ENCODE measurements at regions not wholly inside any gene's neighbourhood (a gene's known extent, or its start where the extent isn't known, plus 50 kb on each side); places are given as distances from the start of the nearest gene placed in this dataset.

GRCh38 chr10:123551259-123551658 is 114.9 kb upstream of the GPR26 start:
- no peak overlapping the region for H3K9ac ChIP-seq (ENCODE audit: low read length)
- peaks cover 0 to 50% of the 10 kb centered on the region in 2 experiments for H3K27me3 ChIP-seq (ENCODE audit: control insufficient read depth in 1 of 2, insufficient read depth in 1 of 2, low read length in 2 of 2)
- no peak overlapping the region for H3K4me2 ChIP-seq (ENCODE audit: low read length, poor library complexity, severe bottlenecking)
- H3K18ac ChIP-seq (ENCODE audit: low read depth in 1 of 2, low read length in 2 of 2): no peak overlapping the region
- no peak overlapping the region for H2AFZ ChIP-seq (ENCODE audit: low read depth, low read length)
- 75% methylated on average over 7 of the region's 7 CpGs for WGBS
- no peak overlapping the region for H4K91ac ChIP-seq (ENCODE audit: low read length)
- no peak overlapping the region for H3K14ac ChIP-seq (ENCODE audit: low read length in 2 of 2)
- H4K8ac ChIP-seq (ENCODE audit: low read length): no peak overlapping the region
- H2AK5ac ChIP-seq (ENCODE audit: low read length, severe bottlenecking): no peak overlapping the region
- H3K36me3 ChIP-seq (ENCODE audit: control insufficient read depth in 1 of 2, insufficient read depth in 2 of 2, low read depth in 1 of 2, low read length in 2 of 2): no peaks in the 10 kb centered on the region
- no peak overlapping the region for H2BK12ac ChIP-seq (ENCODE audit: low read length in 2 of 2)
- no peaks in the 10 kb centered on the region for H3K79me1 ChIP-seq (replicated peaks; ENCODE audit: low read length, poor library complexity, severe bottlenecking)
- DNase-seq: no peak
- H3K27ac ChIP-seq (ENCODE audit: low read length, poor library complexity, severe bottlenecking): no peak overlapping the region
- H2BK120ac ChIP-seq (ENCODE audit: low read depth, low read length): no peak overlapping the region
- no peak overlapping the region for H2BK5ac ChIP-seq (ENCODE audit: low read depth, low read length, poor library complexity, severe bottlenecking)
- H3K23ac ChIP-seq (ENCODE audit: low read length in 2 of 2): no peak overlapping the region
- no peak overlapping the region for H2BK15ac ChIP-seq (ENCODE audit: low read depth, poor library complexity, severe bottlenecking)
- H3K9me3 ChIP-seq (ENCODE audit: control insufficient read depth, low read length): no peaks in the 10 kb centered on the region
- H3K4ac ChIP-seq (ENCODE audit: low read depth in 1 of 2, low read length in 2 of 2): no peak overlapping the region
- no peak overlapping the region for H3K4me3 ChIP-seq (ENCODE audit: insufficient read depth in 1 of 2, low read depth in 1 of 2, low read length in 2 of 2)
- H3K4me1 ChIP-seq (ENCODE audit: control insufficient read depth, insufficient read depth, low read depth, low read length): no peaks in the 10 kb centered on the region

- no peak overlapping the region for H2BK120ac ChIP-seq (ENCODE audit: low read depth, low read length)
- WGBS: 80% methylated on average over 10 of the region's 11 CpGs
Observed at GRCh38 chr10:123552760-123553554, 113.2 kb upstream of the GPR26 start.

GRCh38 chr10:123553810-123554430 is 112.2 kb upstream of the GPR26 start:
- H2AK5ac ChIP-seq (ENCODE audit: low read length, severe bottlenecking): no peak overlapping the region
- H3K79me1 ChIP-seq (replicated peaks; ENCODE audit: low read length, poor library complexity, severe bottlenecking): no peaks in the 10 kb centered on the region
- no peaks in the 10 kb centered on the region for H3K4me1 ChIP-seq (ENCODE audit: control insufficient read depth, insufficient read depth, low read depth, low read length)
- no peak overlapping the region for H3K4ac ChIP-seq (ENCODE audit: low read depth in 1 of 2, low read length in 2 of 2)
- H3K36me3 ChIP-seq (ENCODE audit: control insufficient read depth in 1 of 2, insufficient read depth in 2 of 2, low read depth in 1 of 2, low read length in 2 of 2): no peaks in the 10 kb centered on the region
- H2BK12ac ChIP-seq (ENCODE audit: low read length in 2 of 2): no peak overlapping the region
- WGBS: 82% methylated on average over 10 of the region's 10 CpGs
- H3K27ac ChIP-seq (ENCODE audit: low read length, poor library complexity, severe bottlenecking): no peak overlapping the region
- no peak overlapping the region for H3K4me2 ChIP-seq (ENCODE audit: low read length, poor library complexity, severe bottlenecking)
- H3K14ac ChIP-seq (ENCODE audit: low read length in 2 of 2): no peak overlapping the region
- no peak overlapping the region for H4K91ac ChIP-seq (ENCODE audit: low read length)
- no peak overlapping the region for H2BK120ac ChIP-seq (ENCODE audit: low read depth, low read length)
- H3K9me3 ChIP-seq (ENCODE audit: control insufficient read depth, low read length): no peaks in the 10 kb centered on the region
- no peak overlapping the region for H4K8ac ChIP-seq (ENCODE audit: low read length)
- DNase-seq: no peak
- H2BK5ac ChIP-seq (ENCODE audit: low read depth, low read length, poor library complexity, severe bottlenecking): no peak overlapping the region
- H3K18ac ChIP-seq (ENCODE audit: low read depth in 1 of 2, low read length in 2 of 2): no peak overlapping the region
- H3K23ac ChIP-seq (ENCODE audit: low read length in 2 of 2): no peak overlapping the region
- no peak overlapping the region for H2AFZ ChIP-seq (ENCODE audit: low read depth, low read length)
- no peak overlapping the region for H3K9ac ChIP-seq (ENCODE audit: low read length)
- H3K4me3 ChIP-seq (ENCODE audit: insufficient read depth in 1 of 2, low read depth in 1 of 2, low read length in 2 of 2): no peak overlapping the region
- H3K27me3 ChIP-seq (ENCODE audit: control insufficient read depth in 1 of 2, insufficient read depth in 1 of 2, low read length in 2 of 2): peaks cover 0 to 55% of the 10 kb centered on the region in 2 experiments
- H2BK15ac ChIP-seq (ENCODE audit: low read depth, poor library complexity, severe bottlenecking): no peak overlapping the region

More at GRCh38 chr10:123552760-123553554, 113.2 kb upstream of the GPR26 start:
- Histone ChIP-seq H4K91ac (ENCODE audit: low read length) (no peak overlapping the region), H3K9ac (ENCODE audit: low read length) (no peak overlapping the region), H3K23ac (ENCODE audit: low read length in 2 of 2) (no peak overlapping the region), H2BK15ac (ENCODE audit: low read depth, poor library complexity, severe bottlenecking) (no peak overlapping the region), H3K14ac (ENCODE audit: low read length in 2 of 2) (no peak overlapping the region), H3K27ac (ENCODE audit: low read length, poor library complexity, severe bottlenecking) (no peak overlapping the region), H3K4me3 (ENCODE audit: insufficient read depth in 1 of 2, low read depth in 1 of 2, low read length in 2 of 2) (no peak overlapping the region), H3K4me1 (ENCODE audit: control insufficient read depth, insufficient read depth, low read depth, low read length) (no peaks in the 10 kb centered on the region), H3K79me1 (replicated peaks; ENCODE audit: low read length, poor library complexity, severe bottlenecking) (no peaks in the 10 kb centered on the region), H2AFZ (ENCODE audit: low read depth, low read length) (no peak overlapping the region), H3K4me2 (ENCODE audit: low read length, poor library complexity, severe bottlenecking) (no peak overlapping the region), H3K4ac (ENCODE audit: low read depth in 1 of 2, low read length in 2 of 2) (no peak overlapping the region), H3K27me3 (ENCODE audit: control insufficient read depth in 1 of 2, insufficient read depth in 1 of 2, low read length in 2 of 2) (peaks cover 0 to 56% of the 10 kb centered on the region in 2 experiments), H2BK5ac (ENCODE audit: low read depth, low read length, poor library complexity, severe bottlenecking) (no peak overlapping the region), H2AK5ac (ENCODE audit: low read length, severe bottlenecking) (no peak overlapping the region), H3K9me3 (ENCODE audit: control insufficient read depth, low read length) (no peaks in the 10 kb centered on the region), H4K8ac (ENCODE audit: low read length) (no peak overlapping the region), H3K18ac (ENCODE audit: low read depth in 1 of 2, low read length in 2 of 2) (no peak overlapping the region), H2BK12ac (ENCODE audit: low read length in 2 of 2) (no peak overlapping the region), H3K36me3 (ENCODE audit: control insufficient read depth in 1 of 2, insufficient read depth in 2 of 2, low read depth in 1 of 2, low read length in 2 of 2) (no peaks in the 10 kb centered on the region)
- no peak for DNase-seq

GRCh38 chr10:123554656-123555055 is 111.5 kb upstream of the GPR26 start:
- DNase-seq: no peak
- H2BK5ac ChIP-seq (ENCODE audit: low read depth, low read length, poor library complexity, severe bottlenecking): no peak overlapping the region
- WGBS: 87% methylated on average over 8 of the region's 8 CpGs
- no peaks in the 10 kb centered on the region for H3K36me3 ChIP-seq (ENCODE audit: control insufficient read depth in 1 of 2, insufficient read depth in 2 of 2, low read depth in 1 of 2, low read length in 2 of 2)
- H3K18ac ChIP-seq (ENCODE audit: low read depth in 1 of 2, low read length in 2 of 2): no peak overlapping the region
- no peak overlapping the region for H2AK5ac ChIP-seq (ENCODE audit: low read length, severe bottlenecking)
- H2BK12ac ChIP-seq (ENCODE audit: low read length in 2 of 2): no peak overlapping the region
- H3K27me3 ChIP-seq (ENCODE audit: control insufficient read depth in 1 of 2, insufficient read depth in 1 of 2, low read length in 2 of 2): peaks cover 0 to 53% of the 10 kb centered on the region in 2 experiments
- no peak overlapping the region for H3K4me2 ChIP-seq (ENCODE audit: low read length, poor library complexity, severe bottlenecking)
- no peak overlapping the region for H3K9ac ChIP-seq (ENCODE audit: low read length)
- no peak overlapping the region for H2BK15ac ChIP-seq (ENCODE audit: low read depth, poor library complexity, severe bottlenecking)
- H3K4me1 ChIP-seq (ENCODE audit: control insufficient read depth, insufficient read depth, low read depth, low read length): no peaks in the 10 kb centered on the region
- H4K91ac ChIP-seq (ENCODE audit: low read length): no peak overlapping the region
- no peak overlapping the region for H3K4ac ChIP-seq (ENCODE audit: low read depth in 1 of 2, low read length in 2 of 2)
- H3K79me1 ChIP-seq (replicated peaks; ENCODE audit: low read length, poor library complexity, severe bottlenecking): no peaks in the 10 kb centered on the region
- H3K9me3 ChIP-seq (ENCODE audit: control insufficient read depth, low read length): no peaks in the 10 kb centered on the region
- no peak overlapping the region for H3K14ac ChIP-seq (ENCODE audit: low read length in 2 of 2)
- H3K4me3 ChIP-seq (ENCODE audit: insufficient read depth in 1 of 2, low read depth in 1 of 2, low read length in 2 of 2): no peak overlapping the region
- H2AFZ ChIP-seq (ENCODE audit: low read depth, low read length): no peak overlapping the region
- no peak overlapping the region for H3K27ac ChIP-seq (ENCODE audit: low read length, poor library complexity, severe bottlenecking)
- H4K8ac ChIP-seq (ENCODE audit: low read length): no peak overlapping the region
- no peak overlapping the region for H2BK120ac ChIP-seq (ENCODE audit: low read depth, low read length)
- H3K23ac ChIP-seq (ENCODE audit: low read length in 2 of 2): no peak overlapping the region

Data from mesenchymal stem cell (in vitro differentiated cells and primary cell).